Panc1 (cell line): ENCODE measurements at regions not wholly inside any gene's neighbourhood (a gene's known extent, or its start where the extent isn't known, plus 50 kb on each side); places are given as distances from the start of the nearest gene placed in this dataset.

Source experiments
- ATAC-seq: fragments of 200-7000 bp; cut with Tn5 transposase; 2 replicates; pipeline ENCODE4 v1.9.1; 2020; ENCODE audit warnings: mild to moderate bottlenecking, moderate library complexity
- BruUV-seq: library from RNA; stranded (reverse); fragments of 400-500 nt; replicated peaks from 2 replicates; lab custom pipeline; 2021; lab: Mats Ljungman, UMichigan
- CTCF ChIA-PET: fragments of 300-600 bp; sonication (Branson Sonifier 250); formaldehyde crosslinking; loops from one replicate; lab custom pipeline; 2022; ENCODE audit warnings: antibody characterized with exemption; lab: Charles Lee
- POLR2A ChIA-PET: fragments of 300-600 bp; sonication (Branson Sonifier 250); formaldehyde crosslinking; loops from one replicate; lab custom pipeline; 2022; ENCODE audit warnings: antibody characterized with exemption; lab: Charles Lee
- DNase-seq: peaks from one replicate; pipeline ENCODE4 v3.0.0-alpha.2; 2010; ENCODE audit warnings: low read depth, low spot score
- H3K27ac ChIP-seq: 2 replicates; pipeline ENCODE4 v1.5.1; 2011; ENCODE audit warnings: mild to moderate bottlenecking, low read length, inconsistent platforms
- H3K27me3 ChIP-seq: fragments of 200-500 bp; sonication (Bioruptor generic); 2 replicates; pipeline ENCODE4 v1.6.0; 2014; ENCODE audit warnings: low read length, inconsistent platforms; ENCODE audit not compliant: control insufficient read depth, insufficient read depth
- H3K36me3 ChIP-seq: fragments of 200-500 bp; sonication (Bioruptor generic); 2 replicates; pipeline ENCODE4 v1.5.1; 2014; ENCODE audit warnings: inconsistent platforms, mild to moderate bottlenecking, low read length, moderate library complexity; ENCODE audit not compliant: control insufficient read depth, insufficient read depth
- H3K4me1 ChIP-seq: 2 replicates; pipeline ENCODE4 v1.5.1; 2011; ENCODE audit warnings: inconsistent platforms, mild to moderate bottlenecking, low read length, moderate library complexity; ENCODE audit not compliant: control insufficient read depth, insufficient read depth
- H3K4me3 ChIP-seq, 2 experiments: 2 replicates each; pipeline ENCODE4 v1.5.1; 2011 to 2012; ENCODE audit warnings: low read depth in 2 of 2, low read length in 2 of 2, mild to moderate bottlenecking in 2 of 2, inconsistent platforms in 1 of 2, moderate library complexity in 1 of 2
- H3K9me3 ChIP-seq: fragments of 200-500 bp; sonication (Bioruptor generic); 2 replicates; pipeline ENCODE4 v1.5.1; 2014; ENCODE audit warnings: low read depth, mild to moderate bottlenecking, inconsistent platforms, low read length, moderate library complexity; ENCODE audit not compliant: control insufficient read depth, insufficient read depth
- CTCF ChIP-seq: fragments of 450-650 bp; IDR thresholded peaks from 2 replicates; pipeline ENCODE4 v1.5.1; 2017; ENCODE audit warnings: mild to moderate bottlenecking
- POLR2AphosphoS5 ChIP-seq: IDR thresholded peaks from 2 replicates; pipeline ENCODE4 v1.6.1; 2012; ENCODE audit warnings: mild to moderate bottlenecking, low read depth, low read length, moderate library complexity
- REST ChIP-seq, 2 experiments: IDR thresholded peaks; 2 replicates each; pipeline ENCODE4 v1.6.1; 2011 to 2012; ENCODE audit warnings: low read depth in 2 of 2, control low read depth in 1 of 2, low read length in 1 of 2, mild to moderate bottlenecking in 1 of 2, moderate library complexity in 1 of 2; ENCODE audit not compliant: insufficient read depth in 1 of 2
- SIN3A ChIP-seq: IDR thresholded peaks from 2 replicates; pipeline ENCODE4 v1.6.1; 2012; ENCODE audit warnings: low read depth, mild to moderate bottlenecking, low read length, moderate library complexity, borderline replicate concordance; ENCODE audit not compliant: insufficient read depth
- TCF7L2 ChIP-seq: IDR thresholded peaks from 2 replicates; pipeline ENCODE4 v1.6.1; 2011; ENCODE audit warnings: mild to moderate bottlenecking, low read depth, low read length, inconsistent platforms
- in situ Hi-C: cut with HindIII; loops from 2 replicates; pipeline ENCODE4 v1.10.0; 2016; ENCODE audit warnings: low sequenced_read_pairs, low pct_unique_long_range_greater_than_20kb
- intact Hi-C: fragments of 100-400 bp; cut with micrococcal nuclease; formaldehyde crosslinking; loops from one replicate; pipeline ENCODE4 v1.10.0; 2022; ENCODE audit not compliant: unreplicated experiment

- Histone ChIP-seq H3K9me3 (no peaks in the 10 kb centered on the region), H3K27me3 (peaks cover 12% of the 10 kb centered on the region), H3K4me3 (no peak overlapping the region), H3K4me1 (no peaks in the 10 kb centered on the region), H3K36me3 (no peaks in the 10 kb centered on the region), H3K27ac (no peak overlapping the region)
- intact Hi-C loops (no loop called here), in situ Hi-C loops (no loop called here)
- POLR2A ChIA-PET = no interaction called here
- TF ChIP-seq SIN3A = no peak
- TF ChIP-seq CTCF = peak; percentile 32
- TF ChIP-seq POLR2AphosphoS5 = no peak
- TF ChIP-seq REST (IDR thresholded peaks at IDR 0.05; ENCODE audit: insufficient read depth in 1 of 2, low read depth in 2 of 2, low read length in 1 of 2) = no peak
- no peak for TF ChIP-seq TCF7L2
- ATAC-seq = no peak
- BruUV-seq = no TSS peak
- CTCF ChIA-PET = no interaction called here
- no peak for DNase-seq
These were observed 225.3 kb upstream of the PRSS1 start for GRCh38 chr7:142523821-142524460.

GRCh38 chr7:142522735-142523134 lies 226.5 kb upstream of the PRSS1 start:
- no peaks in the 10 kb centered on the region for H3K36me3 ChIP-seq
- DNase-seq = no peak
- H3K9me3 ChIP-seq = no peaks in the 10 kb centered on the region
- peaks cover 4% of the 10 kb centered on the region for H3K27me3 ChIP-seq
- H3K4me3 ChIP-seq = no peak overlapping the region
- in situ Hi-C loops = no loop called here
- ATAC-seq = no peak
- intact Hi-C loops = no loop called here
- BruUV-seq = no TSS peak
- H3K4me1 ChIP-seq = no peaks in the 10 kb centered on the region
- POLR2A ChIA-PET = no interaction called here
- H3K27ac ChIP-seq = no peak overlapping the region
- CTCF ChIA-PET = no interaction called here
- TF ChIP-seq REST (IDR thresholded peaks at IDR 0.05; ENCODE audit: insufficient read depth in 1 of 2, low read depth in 2 of 2, low read length in 1 of 2) (no peak), TCF7L2 (no peak), POLR2AphosphoS5 (no peak), CTCF (no peak), SIN3A (no peak)
